NCI-H128 (cell line): ENCODE measurements at regions not wholly inside any gene's neighbourhood (a gene's known extent, or its start where the extent isn't known, plus 50 kb on each side); places are given as distances from the start of the nearest gene placed in this dataset.

ENCODE experiments used
- DNase-seq: peaks from one replicate; lab custom pipeline; 2025; ENCODE audit not compliant: unreplicated experiment; lab: John Stamatoyannopoulos, UW

- DNase-seq, result no peak
These were observed 188.5 kb upstream of the SHH start for GRCh38 chr7:156000601-156001396.

DNA sequence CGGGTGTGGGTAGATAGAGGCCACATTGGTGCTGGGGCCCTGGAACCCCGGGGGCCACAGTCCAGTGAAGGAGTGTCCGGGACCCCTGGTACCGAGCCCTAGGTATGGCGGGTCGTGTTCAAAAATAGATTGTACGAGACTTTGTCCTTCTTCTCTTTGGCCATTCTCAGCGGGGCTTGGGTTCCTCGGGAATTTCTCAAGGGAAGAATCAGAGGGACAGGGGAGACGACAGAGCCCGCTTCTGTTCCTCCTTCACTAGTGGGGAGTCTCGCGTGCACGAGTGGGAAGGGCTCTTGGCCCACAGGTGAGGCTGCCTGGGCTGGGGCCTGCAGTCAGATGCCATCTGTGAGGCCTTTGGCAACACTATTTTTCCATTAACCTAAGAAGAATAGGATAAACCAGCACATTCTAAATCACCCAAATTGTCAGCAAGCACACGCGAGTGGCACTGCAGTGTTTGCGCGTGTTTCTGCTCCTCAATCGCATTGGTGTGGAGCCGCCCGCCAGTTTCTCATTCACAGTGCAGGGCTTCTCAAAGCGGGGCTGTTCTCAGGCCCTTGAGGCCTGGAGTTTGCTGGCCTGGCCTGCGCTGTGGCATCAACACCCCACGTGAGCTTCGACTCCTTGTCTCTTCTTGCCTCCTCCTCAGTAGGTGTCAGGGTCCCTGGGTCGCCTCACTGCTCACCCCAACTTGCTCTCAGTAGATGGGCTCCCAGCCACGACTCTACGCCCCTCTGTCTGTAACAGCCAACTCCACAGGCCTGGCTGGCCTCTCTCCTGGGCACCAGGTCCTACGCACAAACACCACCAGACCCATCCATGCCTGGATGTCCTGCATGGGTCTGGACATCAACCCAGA, 187.6 kb upstream of the SHH start:
- no peak for DNase-seq

GRCh38 chr7:155998766-155999630, 186.7 kb upstream of the SHH start:
- DNase-seq, result no peak

DNA sequence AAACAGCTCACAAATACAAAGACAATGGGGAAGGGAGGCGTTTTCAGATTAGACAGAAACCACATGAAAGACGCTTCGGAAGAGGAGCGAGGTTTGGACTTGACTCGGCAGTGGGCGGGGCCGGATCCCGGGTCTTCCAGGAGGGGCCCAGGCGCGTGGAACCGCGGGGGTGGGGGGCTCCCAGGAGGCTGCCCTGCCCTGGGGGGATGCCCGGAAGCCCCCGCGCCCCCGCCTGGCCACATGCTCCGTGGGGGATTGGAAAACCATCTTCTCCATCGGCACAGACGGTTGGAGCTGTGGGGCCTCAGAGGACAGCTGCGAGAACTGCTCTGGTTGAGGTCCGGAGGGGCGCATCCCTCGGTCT, 186.0 kb upstream of the SHH start:
- no peak for DNase-seq

DNA sequence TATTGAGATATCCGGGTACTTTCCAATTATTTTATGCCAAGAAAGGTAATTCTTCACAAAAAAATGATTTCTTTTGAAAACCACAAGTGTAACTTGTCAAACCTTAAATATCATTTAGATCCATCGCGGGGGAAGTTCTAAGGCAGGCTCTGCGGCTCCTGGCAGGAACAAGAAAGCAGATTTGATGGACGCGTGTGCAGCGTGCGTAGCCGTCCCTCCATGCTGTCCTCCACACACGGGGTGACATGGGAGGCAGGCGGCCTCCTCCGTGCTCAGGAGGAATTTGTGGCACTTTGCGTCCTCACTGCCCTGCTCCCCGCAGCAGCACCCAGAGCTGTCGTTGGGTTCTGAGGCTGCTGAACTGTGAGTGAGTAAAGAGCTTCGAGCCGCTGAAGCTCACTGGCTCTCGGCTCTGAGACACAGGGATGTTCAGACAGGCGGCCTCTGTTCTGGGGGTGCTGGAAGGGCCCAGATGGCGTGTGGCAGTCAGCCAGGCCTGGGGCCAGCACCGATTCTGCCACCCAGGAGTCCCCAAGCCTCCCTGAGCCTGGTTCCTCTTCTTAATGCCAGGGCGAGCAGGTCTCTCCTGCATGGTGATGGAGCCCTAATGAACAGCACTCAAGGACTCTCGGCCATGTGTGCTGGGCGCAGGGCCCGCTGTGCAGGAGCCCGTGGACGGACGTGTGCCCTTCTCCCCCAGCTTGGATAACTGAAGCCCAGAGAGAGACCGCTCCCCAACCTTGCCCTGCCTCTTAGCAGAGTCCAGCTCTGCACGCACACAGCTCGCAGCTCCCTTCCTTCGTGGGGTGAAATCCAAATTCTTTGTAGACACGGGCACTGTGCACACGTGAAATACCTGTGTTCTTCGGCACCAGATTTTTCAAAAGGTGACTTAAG, 185.4 kb upstream of the SHH start:
- no peak for DNase-seq

- DNase-seq, result no peak
These were observed 184.5 kb upstream of the SHH start for GRCh38 chr7:155996718-155997280.

GRCh38 chr7:155995183-155995612, 182.9 kb upstream of the SHH start:
- DNase-seq, result no peak

- no peak for DNase-seq
These were observed 182.1 kb upstream of the SHH start for GRCh38 chr7:155994279-155994811.

- no peak for DNase-seq
These were observed 181.4 kb upstream of the SHH start for GRCh38 chr7:155993420-155994278.

DNA sequence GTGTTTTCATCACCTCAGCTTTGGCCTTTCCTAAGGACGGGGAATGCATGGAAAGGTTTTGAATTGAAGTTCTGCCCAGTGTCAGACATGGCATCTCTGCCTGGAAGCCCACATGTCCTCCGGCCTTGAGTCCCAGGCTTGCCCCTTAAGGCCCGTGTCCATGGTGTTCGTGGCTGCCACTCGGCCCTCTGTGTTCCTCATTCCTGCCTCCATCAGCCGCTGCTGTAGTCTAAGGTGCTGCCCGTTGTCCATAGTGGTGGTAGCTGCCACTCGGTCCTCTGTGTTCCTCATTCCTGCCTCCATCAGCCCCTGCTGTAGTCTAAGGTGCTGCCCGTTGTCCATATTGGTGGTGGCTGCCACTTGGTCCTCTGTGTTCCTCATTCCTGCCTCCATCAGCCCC, 180.7 kb upstream of the SHH start:
- no peak for DNase-seq

- no peak for DNase-seq
These were observed 180.3 kb upstream of the SHH start for GRCh38 chr7:155992538-155992937.

- no peak for DNase-seq
These were observed 179.8 kb upstream of the SHH start for GRCh38 chr7:155992107-155992506.

- DNase-seq, result no peak
These were observed 179.2 kb upstream of the SHH start for GRCh38 chr7:155991470-155991869.

GRCh38 chr7:155988416-155988815, 176.2 kb upstream of the SHH start:
- no peak for DNase-seq

GRCh38 chr7:155987681-155988235, 175.5 kb upstream of the SHH start:
- no peak for DNase-seq

GRCh38 chr7:155986497-155987160, 174.4 kb upstream of the SHH start:
- DNase-seq, result no peak

DNA sequence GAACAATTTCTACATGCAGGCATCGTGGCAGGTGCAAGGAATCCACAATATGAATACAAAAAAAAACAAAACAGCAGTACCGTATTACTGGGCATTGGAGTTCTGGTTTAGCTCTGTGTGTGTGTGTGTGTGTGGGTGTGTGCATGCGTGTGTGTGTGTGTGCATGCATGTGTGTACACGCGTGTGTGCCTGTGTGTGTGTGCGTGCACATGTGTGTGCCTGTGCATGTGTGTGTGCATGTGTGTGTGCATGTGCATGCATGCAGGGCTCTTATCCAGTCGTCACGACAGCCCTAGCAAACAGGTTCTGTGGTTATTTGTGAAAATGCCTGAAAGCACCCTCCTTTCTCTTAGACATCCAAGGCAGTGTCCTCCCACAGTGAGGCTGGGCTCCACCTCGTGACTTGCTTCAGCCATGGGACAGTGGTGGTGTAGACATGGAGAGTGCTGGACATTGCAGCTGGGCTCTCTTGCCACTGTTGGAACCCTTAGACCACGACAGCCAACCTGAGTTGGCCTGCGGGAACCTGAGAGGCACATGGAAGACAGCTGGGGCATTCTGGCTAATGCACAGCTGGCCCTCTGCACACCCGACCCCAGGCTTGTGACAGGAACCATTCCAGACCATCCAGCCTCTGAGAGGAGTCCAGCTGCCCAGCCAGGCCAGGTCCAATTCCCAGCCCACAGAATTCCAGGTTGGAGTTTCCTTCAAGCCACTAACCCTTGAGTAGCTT, 173.4 kb upstream of the SHH start:
- DNase-seq, result no peak
